ENCODE measurements at regions not wholly inside any gene's neighbourhood (a gene's known extent, or its start where the extent isn't known, plus 50 kb on each side); places are given as distances from the start of the nearest gene placed in this dataset.

- no peak overlapping the region for H3K4me3 ChIP-seq (ENCODE audit: low read length)
- TF ChIP-seq ZNF274 (IDR thresholded peaks at IDR 0.05; ENCODE audit: low read depth, low read length), result no peak
Observed at GRCh38 chr11:45565446-45565988, 99.9 kb downstream of the CHST1 start.

DNA sequence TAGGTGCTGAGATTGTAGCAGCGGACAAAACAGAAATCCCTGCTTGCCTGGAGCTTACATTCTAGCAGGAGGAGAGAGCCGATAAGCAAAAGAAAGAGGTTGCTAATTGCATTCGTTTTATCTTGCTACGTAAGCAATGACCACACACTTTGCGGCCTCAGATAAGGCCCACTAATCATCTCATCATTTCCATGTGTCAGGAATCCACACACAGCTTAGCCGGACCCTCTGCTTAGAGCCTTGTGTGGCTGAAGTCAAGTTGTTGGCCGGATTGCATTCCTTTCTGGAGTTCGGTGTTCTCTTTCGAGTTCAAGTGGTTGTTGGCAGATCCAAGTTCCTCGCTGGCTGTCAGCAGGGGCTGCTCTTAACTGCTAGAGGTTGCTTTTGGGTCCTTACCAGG lies 101.6 kb downstream of the CHST1 start:
- TF ChIP-seq ZNF274 (IDR thresholded peaks at IDR 0.05; ENCODE audit: low read depth, low read length), result no peak

GRCh38 chr11:45563171-45563570 lies 102.3 kb downstream of the CHST1 start:
- no peak overlapping the region for H3K4me3 ChIP-seq (ENCODE audit: low read length)
- no peak for TF ChIP-seq ZNF274 (IDR thresholded peaks at IDR 0.05; ENCODE audit: low read depth, low read length)

More for the DNA sequence above, 101.6 kb downstream of the CHST1 start:
- H3K4me3 ChIP-seq (ENCODE audit: low read length), result no peak overlapping the region

- no peak for TF ChIP-seq ZNF274 (IDR thresholded peaks at IDR 0.05; ENCODE audit: low read depth, low read length)
- no peak overlapping the region for H3K4me3 ChIP-seq (ENCODE audit: low read length)
Observed at GRCh38 chr11:45560913-45561281, 104.5 kb downstream of the CHST1 start.

DNA sequence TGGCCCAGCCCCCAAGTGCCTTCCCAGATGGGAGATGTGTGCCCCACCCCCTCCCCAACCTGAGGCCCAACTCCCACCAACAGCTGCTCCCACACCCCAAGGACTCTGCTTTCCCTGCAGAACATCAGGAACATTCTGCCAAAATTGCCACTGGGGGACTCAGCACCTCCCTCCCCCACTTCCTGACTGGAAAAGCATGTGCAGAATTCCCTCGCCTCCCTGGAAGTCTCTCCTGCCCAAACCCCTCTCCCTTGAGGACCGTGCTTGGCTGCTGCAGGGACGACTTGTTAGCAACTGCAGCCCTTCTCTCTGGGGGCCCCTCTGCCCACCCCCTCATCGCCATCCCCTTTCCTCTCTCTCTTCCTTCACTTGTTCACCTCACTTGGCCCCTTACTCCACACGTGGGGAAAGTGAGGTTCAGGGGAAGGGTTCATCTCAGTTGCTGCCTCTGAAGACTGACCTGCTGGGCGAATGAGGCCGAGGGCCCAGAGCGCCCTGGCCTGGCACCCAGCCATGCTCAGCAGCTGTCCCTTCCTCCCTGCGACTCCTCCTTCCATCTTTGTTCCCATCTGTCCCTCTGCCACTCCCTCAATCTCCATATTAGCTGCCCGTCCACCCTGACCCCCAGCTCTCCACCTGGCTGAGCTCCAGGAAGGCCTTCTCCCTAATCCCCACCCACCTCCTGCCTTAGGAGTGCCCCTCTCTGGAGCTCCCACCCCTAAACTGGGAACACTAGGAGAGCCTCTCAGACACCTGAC lies 105.1 kb downstream of the CHST1 start:
- TF ChIP-seq ZNF274 (IDR thresholded peaks at IDR 0.05; ENCODE audit: low read depth, low read length), result no peak
- H3K4me3 ChIP-seq (ENCODE audit: low read length), result no peak overlapping the region

DNA sequence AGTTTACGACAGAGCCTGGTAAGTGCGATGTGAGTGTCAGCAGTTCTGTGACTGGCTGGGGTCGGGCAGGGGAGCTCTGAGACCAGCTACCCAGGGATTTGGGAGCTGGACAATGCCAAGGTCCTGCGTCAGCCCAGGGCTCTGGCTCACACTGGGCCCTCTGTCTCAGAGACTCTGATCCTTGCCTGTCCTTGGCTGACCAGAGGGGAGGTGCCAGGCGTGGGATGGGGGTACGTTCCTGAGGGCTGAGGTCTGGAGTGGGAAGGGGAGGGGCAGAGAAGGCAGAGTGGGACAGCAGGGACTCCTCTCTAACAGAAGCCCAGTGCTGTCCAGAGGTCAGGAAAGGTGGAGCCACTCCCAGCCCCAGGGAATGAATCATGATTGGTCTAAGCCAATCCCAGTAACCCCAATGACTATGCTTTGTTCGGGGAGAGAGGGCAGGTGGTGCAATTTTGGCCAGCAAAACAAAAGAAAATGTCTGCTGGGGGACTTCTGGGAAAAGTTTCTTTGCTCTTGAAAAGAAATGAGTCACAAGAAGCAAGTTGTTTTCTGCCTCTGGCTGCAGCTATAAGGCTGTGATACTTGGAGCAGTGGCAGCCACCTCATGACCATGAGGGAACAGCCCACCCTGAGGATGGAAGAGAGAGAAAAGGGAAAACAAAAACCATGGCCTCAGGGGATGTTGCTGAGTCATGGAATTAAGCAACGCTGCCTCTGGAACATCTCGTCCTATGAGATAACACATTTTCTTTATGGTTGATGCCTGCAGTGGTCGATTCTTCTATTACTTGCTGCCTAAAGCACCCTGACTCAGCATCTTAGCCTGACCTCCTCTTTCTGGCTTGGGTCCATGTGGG lies 108.3 kb downstream of the CHST1 start:
- no peak overlapping the region for H3K4me3 ChIP-seq (ENCODE audit: low read length)
- TF ChIP-seq ZNF274 (IDR thresholded peaks at IDR 0.05; ENCODE audit: low read depth, low read length), result no peak

DNA sequence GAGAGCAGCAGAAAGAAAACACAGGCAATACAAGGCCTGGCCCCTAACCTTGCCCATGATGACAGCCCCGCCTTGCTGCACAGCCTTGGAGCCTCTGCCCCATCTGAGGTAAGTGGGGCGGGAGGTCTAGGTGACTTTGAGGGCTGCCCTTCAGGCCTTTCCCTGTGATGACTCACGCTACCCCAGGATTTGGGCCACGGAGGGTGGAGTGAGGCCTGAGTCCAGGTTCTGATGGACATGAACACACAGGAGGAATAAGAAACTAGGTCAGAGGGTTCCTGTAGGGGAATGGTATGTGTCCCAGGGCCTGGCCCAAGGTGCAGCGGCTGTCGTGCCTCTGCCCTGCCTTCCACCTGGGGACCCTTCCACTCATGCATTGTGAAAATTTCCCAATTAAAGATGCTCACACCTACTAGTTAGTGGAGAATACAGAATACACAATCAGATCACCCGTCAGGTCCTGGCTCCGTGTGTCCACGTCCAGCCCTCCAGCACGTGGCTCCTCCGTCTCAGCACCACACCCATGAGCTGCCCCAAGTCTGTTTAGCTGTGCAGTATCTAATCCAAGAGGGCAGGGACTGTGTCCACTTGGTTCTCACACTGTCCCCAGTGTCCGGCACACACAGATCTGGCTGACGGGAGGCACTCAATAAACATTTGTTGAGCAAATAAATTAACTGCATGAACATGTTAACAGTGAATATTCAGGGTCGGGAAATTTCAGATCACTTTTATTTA lies 111.0 kb downstream of the CHST1 start:
- no peak overlapping the region for H3K4me3 ChIP-seq (ENCODE audit: low read length)
- no peak for TF ChIP-seq ZNF274 (IDR thresholded peaks at IDR 0.05; ENCODE audit: low read depth, low read length)

DNA sequence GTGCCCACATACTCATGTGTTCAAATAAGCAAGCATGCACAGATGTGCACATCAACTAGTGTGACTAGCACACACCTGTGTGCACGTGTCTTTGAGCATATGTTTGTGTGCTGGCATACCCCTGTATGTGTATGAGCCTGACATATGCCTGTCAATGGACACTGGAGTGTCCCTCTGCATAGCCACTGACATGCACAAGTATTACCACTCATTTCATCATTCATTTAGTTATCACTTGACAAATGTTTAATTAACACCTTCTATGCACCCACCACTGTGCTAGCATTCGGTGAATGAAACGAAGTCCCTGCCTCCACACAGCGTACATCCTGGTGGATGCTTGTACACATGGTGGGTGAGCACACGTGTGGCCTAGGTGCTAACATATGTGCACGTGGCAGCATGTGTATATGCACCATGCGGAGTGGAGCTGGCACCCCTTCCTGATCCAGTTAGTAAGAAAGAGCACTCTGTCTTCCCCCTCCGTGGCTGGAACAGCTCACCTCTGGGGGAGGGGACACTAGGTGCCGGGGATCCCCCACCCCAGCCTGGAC lies 112.0 kb downstream of the CHST1 start:
- TF ChIP-seq ZNF274 (IDR thresholded peaks at IDR 0.05; ENCODE audit: low read depth, low read length), result no peak
- H3K4me3 ChIP-seq (ENCODE audit: low read length), result no peak overlapping the region

- TF ChIP-seq ZNF274 (IDR thresholded peaks at IDR 0.05; ENCODE audit: low read depth, low read length), result no peak
- H3K4me3 ChIP-seq (ENCODE audit: low read length), result no peak overlapping the region
Observed at GRCh38 chr11:45551191-45551713, 114.2 kb downstream of the CHST1 start.

DNA sequence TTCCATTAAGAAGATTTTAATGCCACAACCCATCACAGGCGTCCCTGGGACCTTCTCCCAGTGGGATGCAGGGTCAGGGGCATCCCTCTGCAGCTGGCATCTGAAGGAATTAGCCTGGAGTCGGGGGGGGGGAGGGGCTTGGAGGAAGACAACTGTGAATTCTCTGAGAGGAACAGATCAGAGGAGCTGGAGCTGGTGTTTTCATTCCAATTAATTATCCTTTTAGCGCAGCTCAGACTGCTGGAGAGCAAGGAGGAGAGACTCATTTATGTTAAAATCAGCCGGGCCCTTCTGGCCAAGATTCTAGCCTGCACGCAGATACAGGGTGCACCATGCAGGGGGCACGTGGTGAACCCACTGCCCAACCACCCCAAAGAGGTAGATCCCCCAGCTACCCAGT lies 116.2 kb downstream of the CHST1 start:
- no peak overlapping the region for H3K4me3 ChIP-seq (ENCODE audit: low read length)
- no peak for TF ChIP-seq ZNF274 (IDR thresholded peaks at IDR 0.05; ENCODE audit: low read depth, low read length)

DNA sequence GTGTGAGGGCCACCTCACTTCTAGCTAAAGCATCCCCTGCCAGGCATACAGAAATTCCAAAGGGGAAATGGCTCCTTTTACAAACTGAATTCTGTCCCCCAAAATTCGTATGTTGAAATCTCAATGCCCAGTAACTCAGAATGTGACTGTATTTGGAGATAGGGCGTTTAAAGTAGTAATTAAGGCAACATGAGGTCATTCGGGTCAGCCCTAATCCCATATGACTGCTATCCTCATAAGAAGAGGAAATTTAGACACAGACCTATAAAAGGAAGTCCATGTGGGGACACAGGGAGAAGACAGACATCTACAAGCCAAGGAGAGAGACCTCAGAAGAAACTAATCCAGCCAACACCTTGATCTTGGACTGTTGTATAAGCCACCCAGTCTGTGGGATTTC lies 119.1 kb downstream of the CHST1 start:
- no peak for TF ChIP-seq ZNF274 (IDR thresholded peaks at IDR 0.05; ENCODE audit: low read depth, low read length)
- no peak overlapping the region for H3K4me3 ChIP-seq (ENCODE audit: low read length)

DNA sequence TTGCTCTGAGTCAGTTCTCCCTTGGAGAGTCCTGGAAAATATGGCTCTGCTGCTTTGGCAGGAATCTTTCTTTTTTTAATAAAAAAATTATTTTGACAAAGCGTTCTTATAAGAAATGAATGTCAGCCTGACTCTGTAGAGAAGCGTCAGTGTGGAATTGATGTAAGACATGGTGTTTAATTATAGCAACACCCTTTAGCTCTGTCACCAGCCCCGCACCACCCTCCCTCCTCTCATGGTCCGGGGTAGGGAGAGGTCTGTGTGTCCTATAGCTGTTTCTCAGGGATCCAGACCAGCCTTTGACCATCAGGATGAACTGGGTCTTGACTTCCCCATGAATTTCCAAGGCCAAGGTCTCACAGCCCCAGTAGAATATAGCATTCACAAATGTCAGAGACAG lies 120.6 kb downstream of the CHST1 start:
- H3K4me3 ChIP-seq (ENCODE audit: low read length), result no peak overlapping the region
- no peak for TF ChIP-seq ZNF274 (IDR thresholded peaks at IDR 0.05; ENCODE audit: low read depth, low read length)

DNA sequence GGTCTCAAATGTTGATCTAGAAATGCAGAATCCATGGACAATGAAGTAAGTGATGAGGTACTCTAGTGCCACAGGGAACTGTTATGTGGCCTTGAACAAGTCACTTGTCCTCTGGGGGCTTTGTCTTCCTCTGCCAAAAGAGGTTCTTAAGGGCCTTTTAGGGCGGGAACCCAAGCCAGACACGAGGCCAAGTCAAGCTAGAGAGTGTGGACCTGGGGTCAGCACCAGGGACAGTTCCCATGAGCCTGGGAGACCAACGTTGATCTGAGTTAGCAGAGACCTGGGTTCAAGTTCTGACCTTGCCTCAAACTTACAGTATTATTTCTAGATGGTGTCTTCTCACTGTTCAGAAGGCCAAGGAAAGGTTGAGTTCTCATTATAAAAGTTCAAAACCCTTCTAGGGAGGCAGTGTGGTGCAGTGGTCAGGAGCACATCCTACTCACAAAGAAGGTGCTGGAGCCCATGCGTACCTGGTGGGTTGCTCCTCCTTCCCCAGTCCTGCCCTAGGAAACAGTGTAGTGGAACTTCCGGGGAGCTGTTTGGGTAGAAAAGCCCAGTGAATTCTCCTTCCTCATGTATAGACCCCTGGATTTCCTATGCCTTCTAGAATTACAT lies 121.5 kb downstream of the CHST1 start:
- TF ChIP-seq ZNF274 (IDR thresholded peaks at IDR 0.05; ENCODE audit: low read depth, low read length), result no peak

More for the DNA sequence above, 121.5 kb downstream of the CHST1 start:
- no peak overlapping the region for H3K4me3 ChIP-seq (ENCODE audit: low read length)

All from GM08714 (cell line).